GM19043 (cell line): ENCODE measurements at regions not wholly inside any gene's neighbourhood (a gene's known extent, or its start where the extent isn't known, plus 50 kb on each side); places are given as distances from the start of the nearest gene placed in this dataset.

Experiments used
- ATAC-seq: cut with Tn5 transposase; IDR thresholded peaks from one replicate; pipeline ENCODE4 v1.9.1; 2021; ENCODE audit warnings: low read depth; ENCODE audit not compliant: unreplicated experiment

DNA sequence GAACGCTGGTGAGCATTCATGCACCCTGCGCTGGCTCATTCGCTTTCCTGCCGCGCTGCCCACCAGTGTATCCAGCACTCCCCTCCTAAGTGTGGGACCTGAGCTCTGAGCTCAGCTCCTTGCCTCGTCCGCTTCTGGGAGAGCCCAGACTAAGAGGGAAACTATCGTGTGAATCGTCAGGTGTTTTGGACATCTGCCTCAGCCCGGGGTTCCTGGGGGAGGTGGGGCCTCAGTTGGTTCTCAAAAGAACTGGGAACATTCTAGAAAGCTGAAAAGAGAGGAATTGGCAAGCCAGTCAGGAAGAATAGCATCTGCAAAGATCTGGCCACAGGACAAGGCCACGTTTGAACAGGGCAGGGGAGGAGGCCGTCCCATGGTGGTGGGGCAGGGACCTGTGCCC is 205.4 kb upstream of the CIBAR2 start:
- no peak for ATAC-seq

- ATAC-seq = no peak
These were observed 207.1 kb upstream of the CIBAR2 start for GRCh38 chr16:85319208-85319983.

DNA sequence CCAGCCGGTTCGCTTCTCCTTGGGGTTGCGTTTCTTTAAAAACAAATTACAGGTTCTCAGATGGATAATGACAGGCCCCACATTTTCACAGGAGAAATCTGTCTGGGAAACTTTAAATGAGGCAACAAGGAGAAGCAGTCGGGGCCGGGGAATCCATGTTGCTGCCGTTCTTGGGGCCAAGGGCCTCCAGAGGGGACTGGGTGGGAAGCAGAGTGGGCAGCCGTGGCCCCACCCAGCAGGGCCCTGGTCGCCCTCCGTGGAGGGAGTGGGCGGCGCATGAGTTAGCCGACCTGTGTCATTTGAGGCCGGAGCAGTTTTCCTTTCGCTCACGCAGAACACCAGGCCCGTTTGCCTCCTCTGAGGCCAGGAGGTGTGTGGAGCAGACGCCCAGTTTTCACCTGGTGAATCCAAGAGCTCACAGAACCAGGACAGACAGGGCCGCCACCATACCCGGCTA is 207.7 kb upstream of the CIBAR2 start:
- ATAC-seq = no peak

DNA sequence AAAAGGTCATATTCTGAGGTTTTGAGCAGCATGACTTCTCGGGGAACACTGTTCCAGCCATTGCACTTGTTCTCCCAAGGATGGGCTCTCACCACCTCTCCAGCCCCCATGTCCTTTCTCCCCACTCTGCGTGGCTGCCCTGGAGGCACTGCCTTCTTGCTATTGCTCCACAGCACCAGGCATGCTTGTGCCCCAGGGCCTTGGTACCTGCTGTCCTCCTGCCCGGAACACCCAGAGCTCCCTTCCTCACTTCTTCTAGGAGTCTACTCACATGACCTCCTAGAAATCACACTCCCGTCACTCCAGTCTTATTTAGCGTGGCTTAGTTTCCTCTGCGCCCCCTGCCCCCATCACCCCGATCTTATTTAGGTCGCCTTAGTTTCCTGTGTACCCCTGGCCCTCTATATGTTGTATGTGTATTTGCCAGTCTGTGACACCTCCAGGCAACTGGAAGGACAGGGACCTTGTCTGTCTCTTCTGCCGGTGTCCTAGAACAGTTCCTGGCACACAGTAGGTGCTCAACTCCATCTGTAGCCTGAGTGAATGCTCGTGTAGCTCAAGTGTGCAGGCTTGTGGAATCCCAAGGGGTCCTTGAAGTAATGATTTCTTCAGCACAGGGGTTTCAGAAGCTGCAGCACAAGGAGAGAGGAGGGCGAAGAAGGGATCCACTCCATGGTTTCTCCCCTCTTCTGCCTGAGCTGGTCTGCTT is 208.6 kb upstream of the CIBAR2 start:
- ATAC-seq = no peak

- ATAC-seq = no peak
These were observed 209.4 kb upstream of the CIBAR2 start for GRCh38 chr16:85321509-85322271.

DNA sequence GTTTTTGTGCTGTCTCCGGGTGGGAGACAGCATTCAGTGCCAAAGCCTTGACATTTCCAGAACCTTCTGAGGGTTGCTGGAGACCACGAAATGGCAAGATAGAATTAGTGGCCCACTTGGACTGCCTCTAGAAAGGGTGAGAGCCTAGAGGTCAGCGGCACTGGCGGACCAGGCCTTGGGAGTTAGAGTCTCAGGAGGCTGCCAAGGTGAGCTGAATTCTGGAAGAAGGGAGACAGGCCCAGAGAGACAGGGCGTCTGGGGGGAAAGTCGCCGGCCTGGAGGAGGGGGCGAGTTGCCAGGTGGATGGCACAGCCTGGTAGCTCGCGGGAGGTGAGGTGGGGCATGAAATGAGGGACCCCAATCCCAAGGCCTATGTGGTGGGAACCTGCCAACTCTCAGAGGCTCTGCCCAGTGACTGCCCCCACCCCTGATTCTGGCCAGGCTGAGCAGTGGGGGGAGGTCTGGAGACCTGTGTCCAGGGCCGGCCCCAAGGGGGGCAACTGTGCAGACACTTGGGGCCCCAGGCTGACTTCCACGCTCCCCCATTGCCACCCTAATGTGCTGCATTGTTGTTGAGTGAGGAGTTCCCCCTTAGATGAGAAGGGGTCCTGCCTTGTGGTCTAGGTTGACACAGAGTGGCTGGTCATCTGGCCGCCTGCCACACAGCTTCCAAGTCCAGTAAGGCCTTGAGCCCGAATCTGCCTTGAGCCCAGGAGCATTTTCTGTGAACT is 211.1 kb upstream of the CIBAR2 start:
- no peak for ATAC-seq

GRCh38 chr16:85323961-85324253 is 211.6 kb upstream of the CIBAR2 start:
- ATAC-seq = no peak

DNA sequence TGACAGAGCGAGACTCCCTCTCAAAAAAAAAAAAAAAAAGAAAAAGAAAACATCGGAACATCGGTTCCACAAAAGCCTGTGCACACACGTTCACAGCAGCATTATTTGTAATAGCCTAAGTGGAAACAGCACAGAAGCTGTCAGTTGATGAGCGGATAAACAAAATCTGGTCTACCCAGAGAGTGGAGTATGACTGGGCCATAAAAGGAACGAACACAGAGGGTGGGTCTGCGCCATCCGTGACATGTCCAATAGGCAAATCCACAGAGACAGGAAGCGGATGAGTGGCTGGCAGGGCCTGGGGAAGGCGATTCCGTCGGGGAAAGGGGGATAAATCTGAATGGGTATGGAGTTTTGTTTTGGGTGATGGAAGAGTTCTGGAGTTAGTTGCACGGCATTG is 212.2 kb upstream of the CIBAR2 start:
- ATAC-seq = no peak

DNA sequence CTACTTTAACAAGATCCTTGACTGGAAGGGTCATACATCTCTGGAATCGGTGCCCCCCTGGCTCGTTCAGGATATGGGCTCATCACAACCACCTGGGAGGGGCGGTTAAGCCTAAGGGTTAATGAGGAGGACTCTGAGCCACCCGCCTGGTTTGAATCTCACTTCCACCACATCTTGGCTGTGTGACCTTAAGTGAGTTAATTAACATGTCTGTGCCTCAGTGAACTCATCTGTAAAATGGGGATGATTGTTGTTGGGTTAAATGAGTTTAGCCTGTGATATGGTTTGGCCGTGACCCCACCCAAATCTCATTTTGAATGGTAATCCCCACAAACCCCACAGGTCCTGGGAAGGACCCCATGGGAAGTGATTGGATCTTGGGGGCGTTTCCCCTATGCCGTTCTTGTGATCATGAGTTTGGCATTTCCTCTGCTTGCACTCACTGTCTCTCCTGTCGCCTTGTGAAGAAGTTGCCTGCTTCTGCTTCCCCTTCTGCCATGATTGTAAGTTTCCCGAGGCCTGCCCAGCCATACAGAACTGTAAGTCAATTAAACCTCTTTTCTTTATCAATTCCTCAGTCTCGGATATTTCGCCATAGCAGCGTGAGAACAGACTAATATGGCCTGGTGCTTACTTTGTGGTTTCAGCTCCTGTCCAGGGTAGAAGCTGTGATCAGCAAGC is 214.0 kb upstream of the CIBAR2 start:
- ATAC-seq = no peak

DNA sequence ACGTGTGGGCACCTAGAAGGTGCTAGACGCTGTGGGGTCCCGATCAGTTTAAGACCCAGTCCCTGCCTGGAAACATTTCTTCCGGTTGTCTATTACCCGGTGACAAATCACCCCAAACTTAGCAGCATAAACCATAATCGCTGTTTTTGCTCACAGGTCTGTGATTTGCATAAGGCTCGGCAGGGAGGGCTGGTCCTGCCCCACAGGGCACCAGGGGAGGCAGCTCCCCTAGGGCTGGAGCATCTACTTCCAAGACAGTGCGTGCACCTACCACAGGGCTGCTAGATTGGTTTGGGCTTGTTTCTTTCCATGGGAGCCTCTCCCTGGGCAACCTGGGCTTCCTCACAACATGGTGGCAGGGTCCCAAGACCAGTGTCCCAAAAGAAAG is 214.5 kb upstream of the CIBAR2 start:
- ATAC-seq = no peak

GRCh38 chr16:85327731-85328675 is 215.7 kb upstream of the CIBAR2 start:
- no peak for ATAC-seq

DNA sequence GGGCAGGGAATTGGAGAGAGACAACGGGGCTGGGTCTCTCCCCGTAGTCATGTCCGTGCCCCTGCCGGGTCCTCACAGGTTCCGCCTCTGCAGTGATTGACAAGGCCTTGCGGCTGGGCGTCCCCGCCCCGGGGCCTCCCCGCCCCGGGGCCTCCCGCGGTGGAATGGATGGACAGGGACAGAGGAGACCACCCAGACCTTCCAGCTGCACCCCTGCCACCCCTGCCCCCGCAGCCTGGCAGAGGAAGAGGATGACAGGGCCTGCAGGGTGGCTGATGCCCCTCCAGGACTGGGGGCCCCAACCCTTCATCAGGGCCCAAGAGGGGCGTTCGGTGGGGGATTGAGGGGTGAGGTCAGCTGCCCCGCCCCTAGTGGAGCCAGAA is 216.4 kb upstream of the CIBAR2 start:
- ATAC-seq = no peak

- no peak for ATAC-seq
These were observed 217.0 kb upstream of the CIBAR2 start for GRCh38 chr16:85329059-85329812.

GRCh38 chr16:85330006-85330693 is 217.9 kb upstream of the CIBAR2 start:
- no peak for ATAC-seq

DNA sequence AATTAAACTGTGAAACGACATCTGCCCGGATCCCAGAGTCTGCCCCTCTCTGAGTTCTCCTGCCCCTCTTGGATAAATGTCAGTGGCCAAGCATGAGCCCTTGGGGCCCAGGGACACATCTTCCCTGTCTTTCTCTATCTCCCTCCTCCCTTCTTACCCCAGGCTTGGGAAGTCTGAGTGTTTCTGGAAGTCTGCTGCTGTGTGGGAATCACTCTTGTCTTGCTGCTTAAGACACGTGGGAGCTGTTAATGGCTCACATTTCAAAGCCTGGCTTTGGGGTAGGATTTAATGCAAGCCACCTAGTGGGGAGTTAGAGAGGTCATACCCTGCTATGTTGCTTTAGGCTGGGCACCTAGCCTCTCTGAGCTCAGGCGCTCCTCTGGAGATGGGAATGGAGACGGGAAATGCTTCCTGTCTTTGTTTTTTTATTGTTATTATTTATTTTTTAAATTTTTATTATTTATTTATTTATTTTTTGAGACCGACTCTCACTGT is 218.5 kb upstream of the CIBAR2 start:
- no peak for ATAC-seq

DNA sequence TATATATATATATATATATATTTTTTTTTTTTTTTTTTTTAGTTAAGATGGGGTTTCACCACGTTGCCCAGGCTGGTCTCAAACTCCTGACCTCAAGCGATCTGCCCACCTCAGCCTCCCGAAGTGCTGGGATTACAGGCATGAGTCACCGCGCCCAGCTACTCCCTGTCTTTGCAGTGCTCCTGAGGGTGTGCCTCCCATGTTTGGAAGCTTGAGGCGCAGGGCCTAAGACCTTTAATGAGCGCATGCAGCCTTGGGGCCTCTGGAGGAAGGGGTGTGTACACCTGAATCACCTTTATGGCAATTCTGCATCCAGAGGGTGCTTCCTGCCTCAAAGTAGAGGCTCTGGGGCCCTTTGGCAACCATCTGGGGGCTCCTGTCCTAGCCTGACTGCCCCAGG is 219.4 kb upstream of the CIBAR2 start:
- no peak for ATAC-seq

- no peak for ATAC-seq
These were observed 219.9 kb upstream of the CIBAR2 start for GRCh38 chr16:85332175-85332574.

GRCh38 chr16:85333337-85333736 is 221.1 kb upstream of the CIBAR2 start:
- no peak for ATAC-seq
